Osteoblast (primary cell): ENCODE measurements at regions not wholly inside any gene's neighbourhood (a gene's known extent, or its start where the extent isn't known, plus 50 kb on each side); places are given as distances from the start of the nearest gene placed in this dataset.

Source experiments
- DNase-seq: peaks from one replicate; pipeline ENCODE4 v3.0.0; 2011; ENCODE audit warnings: low spot score, mixed read lengths; ENCODE audit not compliant: insufficient read length; ENCODE audit errors: missing footprints
- H2AFZ ChIP-seq: 2 replicates; pipeline ENCODE4 v1.6.0; 2011; ENCODE audit warnings: mild to moderate bottlenecking, low read length
- H3K27ac ChIP-seq: 2 replicates; pipeline ENCODE4 v1.5.1; 2011; ENCODE audit warnings: mild to moderate bottlenecking, low read depth, low read length, moderate library complexity
- H3K27me3 ChIP-seq: 2 replicates; pipeline ENCODE4 v1.6.0; 2012; ENCODE audit warnings: mild to moderate bottlenecking, control low read depth, inconsistent platforms, low read length, moderate library complexity; ENCODE audit not compliant: insufficient read depth
- H3K36me3 ChIP-seq: 2 replicates; pipeline ENCODE4 v1.5.1; 2011; ENCODE audit warnings: mild to moderate bottlenecking, low read length, control low read depth, moderate library complexity; ENCODE audit not compliant: insufficient read depth
- H3K4me1 ChIP-seq: 2 replicates; pipeline ENCODE4 v1.5.1; 2011; ENCODE audit warnings: mild to moderate bottlenecking, low read length, control low read depth, moderate library complexity; ENCODE audit not compliant: insufficient read depth
- H3K4me2 ChIP-seq: 2 replicates; pipeline ENCODE4 v1.6.0; 2011; ENCODE audit warnings: mild to moderate bottlenecking, low read length; ENCODE audit not compliant: insufficient read depth
- H3K4me3 ChIP-seq: fragments of 200-600 bp; sonication (generic); 3 replicates; pipeline ENCODE4 v1.5.1; 2012; ENCODE audit warnings: mild to moderate bottlenecking, low read length, inconsistent platforms; ENCODE audit not compliant: insufficient read depth
- H3K79me2 ChIP-seq: 2 replicates; pipeline ENCODE4 v1.6.0; 2012; ENCODE audit warnings: mild to moderate bottlenecking, low read length, control low read depth, inconsistent platforms; ENCODE audit not compliant: insufficient read depth
- H3K9me3 ChIP-seq: 2 replicates; pipeline ENCODE4 v1.5.1; 2011; ENCODE audit warnings: low read depth, low read length, control low read depth
- H4K20me1 ChIP-seq: 2 replicates; pipeline ENCODE4 v1.6.0; 2012; ENCODE audit warnings: mild to moderate bottlenecking, low read length, control low read depth; ENCODE audit not compliant: insufficient read depth
- TF ChIP-seq, protein P1 (sequence below): IDR thresholded peaks from 2 replicates; pipeline ENCODE4 v1.5.1; 2011; ENCODE audit warnings: mild to moderate bottlenecking, low read depth, low read length, moderate library complexity; ENCODE audit errors: extremely low read depth

- peaks cover under 1% of the 10 kb centered on the region for H3K9me3 ChIP-seq
- no peak overlapping the region for H3K4me3 ChIP-seq
- no peaks in the 10 kb centered on the region for H3K27me3 ChIP-seq
- DNase-seq: no peak
- TF ChIP-seq, protein P1, sequence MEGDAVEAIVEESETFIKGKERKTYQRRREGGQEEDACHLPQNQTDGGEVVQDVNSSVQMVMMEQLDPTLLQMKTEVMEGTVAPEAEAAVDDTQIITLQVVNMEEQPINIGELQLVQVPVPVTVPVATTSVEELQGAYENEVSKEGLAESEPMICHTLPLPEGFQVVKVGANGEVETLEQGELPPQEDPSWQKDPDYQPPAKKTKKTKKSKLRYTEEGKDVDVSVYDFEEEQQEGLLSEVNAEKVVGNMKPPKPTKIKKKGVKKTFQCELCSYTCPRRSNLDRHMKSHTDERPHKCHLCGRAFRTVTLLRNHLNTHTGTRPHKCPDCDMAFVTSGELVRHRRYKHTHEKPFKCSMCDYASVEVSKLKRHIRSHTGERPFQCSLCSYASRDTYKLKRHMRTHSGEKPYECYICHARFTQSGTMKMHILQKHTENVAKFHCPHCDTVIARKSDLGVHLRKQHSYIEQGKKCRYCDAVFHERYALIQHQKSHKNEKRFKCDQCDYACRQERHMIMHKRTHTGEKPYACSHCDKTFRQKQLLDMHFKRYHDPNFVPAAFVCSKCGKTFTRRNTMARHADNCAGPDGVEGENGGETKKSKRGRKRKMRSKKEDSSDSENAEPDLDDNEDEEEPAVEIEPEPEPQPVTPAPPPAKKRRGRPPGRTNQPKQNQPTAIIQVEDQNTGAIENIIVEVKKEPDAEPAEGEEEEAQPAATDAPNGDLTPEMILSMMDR: no peak
- H3K79me2 ChIP-seq: no peaks in the 10 kb centered on the region
- H3K27ac ChIP-seq: no peak overlapping the region
- no peak overlapping the region for H3K4me2 ChIP-seq
- H2AFZ ChIP-seq: no peak overlapping the region
- no peaks in the 10 kb centered on the region for H4K20me1 ChIP-seq
- no peaks in the 10 kb centered on the region for H3K4me1 ChIP-seq
- no peaks in the 10 kb centered on the region for H3K36me3 ChIP-seq
Measured at GRCh38 chr4:31702326-31702725, 982.2 kb downstream of the PCDH7 start.

GRCh38 chr4:31714238-31714637, 994.1 kb downstream of the PCDH7 start:
- Histone ChIP-seq H4K20me1 (no peaks in the 10 kb centered on the region), H2AFZ (no peak overlapping the region), H3K9me3 (no peaks in the 10 kb centered on the region), H3K27ac (no peak overlapping the region), H3K27me3 (no peaks in the 10 kb centered on the region), H3K4me3 (no peak overlapping the region), H3K4me1 (no peaks in the 10 kb centered on the region), H3K36me3 (no peaks in the 10 kb centered on the region), H3K4me2 (no peak overlapping the region), H3K79me2 (no peaks in the 10 kb centered on the region)
- TF ChIP-seq, protein P1: no peak
- DNase-seq: no peak

- no peak for DNase-seq
- Histone ChIP-seq H3K9me3 (no peaks in the 10 kb centered on the region), H2AFZ (no peak overlapping the region), H3K36me3 (no peaks in the 10 kb centered on the region), H3K27me3 (no peaks in the 10 kb centered on the region), H3K4me3 (no peak overlapping the region), H3K4me2 (no peak overlapping the region), H3K27ac (no peak overlapping the region), H3K79me2 (no peaks in the 10 kb centered on the region), H3K4me1 (no peaks in the 10 kb centered on the region), H4K20me1 (no peaks in the 10 kb centered on the region)
- TF ChIP-seq, protein P1: no peak
Measured at GRCh38 chr4:31715302-31715701, 995.1 kb downstream of the PCDH7 start.

DNA sequence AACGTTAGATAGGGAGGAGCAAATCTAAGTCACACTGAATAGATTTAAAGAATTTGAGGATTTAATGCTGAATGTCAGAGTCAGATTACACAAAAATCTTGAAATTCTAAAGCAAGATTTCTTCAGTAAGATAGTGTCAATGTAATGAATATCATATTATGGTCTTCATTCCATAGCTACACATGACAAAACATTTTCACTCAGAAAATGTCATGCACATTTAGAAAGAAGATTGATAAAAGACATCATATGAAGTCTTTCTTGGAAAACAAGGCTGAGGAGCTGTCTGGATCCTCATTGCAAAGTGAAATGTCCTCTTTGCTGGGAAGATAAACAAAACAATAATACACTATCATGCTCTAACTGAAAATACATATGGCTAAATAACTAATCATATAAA, 1006.9 kb downstream of the PCDH7 start:
- no peak for DNase-seq
- H3K4me1 ChIP-seq: no peaks in the 10 kb centered on the region
- TF ChIP-seq, protein P1: no peak
- H3K4me2 ChIP-seq: no peak overlapping the region
- no peaks in the 10 kb centered on the region for H3K27me3 ChIP-seq
- no peak overlapping the region for H2AFZ ChIP-seq
- no peak overlapping the region for H3K27ac ChIP-seq
- no peak overlapping the region for H3K4me3 ChIP-seq
- H3K79me2 ChIP-seq: no peaks in the 10 kb centered on the region
- no peaks in the 10 kb centered on the region for H3K9me3 ChIP-seq
- no peaks in the 10 kb centered on the region for H3K36me3 ChIP-seq
- H4K20me1 ChIP-seq: no peaks in the 10 kb centered on the region
